ENCODE measurements at regions not wholly inside any gene's neighbourhood (a gene's known extent, or its start where the extent isn't known, plus 50 kb on each side); places are given as distances from the start of the nearest gene placed in this dataset.

GRCh38 chr18:5065615-5066014 lies 131.4 kb downstream of the AKAIN1 start:
- TF ChIP-seq CTCF (IDR thresholded peaks at IDR 0.05) = no peak
- TF ChIP-seq POLR2A (IDR thresholded peaks at IDR 0.05) = no peak
